GM12872 (cell line): ENCODE measurements at regions not wholly inside any gene's neighbourhood (a gene's known extent, or its start where the extent isn't known, plus 50 kb on each side); places are given as distances from the start of the nearest gene placed in this dataset.

Source experiments
- TF ChIP-seq, protein P1 (sequence below): IDR thresholded peaks from 3 replicates; pipeline ENCODE4 v1.5.1; 2011; ENCODE audit warnings: low read depth, mild to moderate bottlenecking, low read length, moderate library complexity; ENCODE audit not compliant: insufficient read depth

DNA sequence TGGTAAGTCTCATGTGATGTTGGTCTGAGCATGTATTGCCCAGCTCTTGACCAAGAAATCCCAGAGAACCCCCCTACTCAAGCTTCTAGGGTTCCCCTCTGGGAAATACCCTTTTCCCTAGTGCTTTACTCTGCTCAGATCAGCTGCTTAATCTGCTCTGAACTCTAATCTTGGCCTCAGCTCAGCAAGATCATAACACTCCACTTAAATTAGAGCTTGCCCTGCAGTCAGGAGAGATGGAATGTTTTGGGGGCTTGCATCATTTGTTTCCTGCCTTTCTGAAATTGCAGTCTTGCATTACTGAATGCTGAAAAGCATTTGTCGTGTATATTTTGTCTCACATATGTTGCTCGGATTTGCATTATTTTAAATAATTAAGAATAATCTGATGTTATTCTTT lies 1153.6 kb downstream of the FSTL5 start:
- TF ChIP-seq, protein P1, sequence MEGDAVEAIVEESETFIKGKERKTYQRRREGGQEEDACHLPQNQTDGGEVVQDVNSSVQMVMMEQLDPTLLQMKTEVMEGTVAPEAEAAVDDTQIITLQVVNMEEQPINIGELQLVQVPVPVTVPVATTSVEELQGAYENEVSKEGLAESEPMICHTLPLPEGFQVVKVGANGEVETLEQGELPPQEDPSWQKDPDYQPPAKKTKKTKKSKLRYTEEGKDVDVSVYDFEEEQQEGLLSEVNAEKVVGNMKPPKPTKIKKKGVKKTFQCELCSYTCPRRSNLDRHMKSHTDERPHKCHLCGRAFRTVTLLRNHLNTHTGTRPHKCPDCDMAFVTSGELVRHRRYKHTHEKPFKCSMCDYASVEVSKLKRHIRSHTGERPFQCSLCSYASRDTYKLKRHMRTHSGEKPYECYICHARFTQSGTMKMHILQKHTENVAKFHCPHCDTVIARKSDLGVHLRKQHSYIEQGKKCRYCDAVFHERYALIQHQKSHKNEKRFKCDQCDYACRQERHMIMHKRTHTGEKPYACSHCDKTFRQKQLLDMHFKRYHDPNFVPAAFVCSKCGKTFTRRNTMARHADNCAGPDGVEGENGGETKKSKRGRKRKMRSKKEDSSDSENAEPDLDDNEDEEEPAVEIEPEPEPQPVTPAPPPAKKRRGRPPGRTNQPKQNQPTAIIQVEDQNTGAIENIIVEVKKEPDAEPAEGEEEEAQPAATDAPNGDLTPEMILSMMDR = no peak
